ENCODE measurements at regions not wholly inside any gene's neighbourhood (a gene's known extent, or its start where the extent isn't known, plus 50 kb on each side); places are given as distances from the start of the nearest gene placed in this dataset.

DNA sequence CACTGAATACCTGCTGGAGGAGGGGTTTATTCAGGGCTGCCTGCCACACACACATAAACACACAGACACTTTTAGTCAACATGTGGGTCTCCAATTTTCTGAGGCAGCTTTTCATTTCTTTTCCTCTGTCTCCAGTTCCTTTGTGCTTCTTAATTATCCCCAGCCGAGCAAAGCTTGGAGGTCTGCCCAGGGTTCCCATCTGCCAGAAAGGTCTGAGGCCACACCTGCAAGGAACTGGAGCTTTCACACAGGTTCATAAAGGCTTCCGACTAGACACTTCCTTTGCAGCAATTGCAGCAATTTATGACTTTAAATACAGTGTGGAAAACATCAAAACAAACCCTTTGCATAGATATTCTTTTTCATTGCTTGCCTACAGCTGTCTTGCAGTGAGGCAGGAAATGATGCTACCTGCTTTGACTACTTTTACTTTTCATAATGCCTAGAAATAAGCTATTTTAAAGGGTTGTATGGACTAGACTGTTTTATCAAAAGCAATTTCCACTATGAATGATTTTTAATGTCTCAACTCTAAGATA is 1318.9 kb downstream of the AACS start:
- DNase-seq (ENCODE audit: low read depth), result no peak

GRCh38 chr12:126385785-126386184 is 1320.5 kb downstream of the AACS start:
- no peak for DNase-seq (ENCODE audit: low read depth)

GRCh38 chr12:126389220-126389841 is 1324.1 kb downstream of the AACS start:
- no peak for DNase-seq (ENCODE audit: low read depth)

- no peak for DNase-seq (ENCODE audit: low read depth)
Observed at GRCh38 chr12:126389961-126390360, 1324.7 kb downstream of the AACS start.

GRCh38 chr12:126390969-126391566 is 1325.8 kb downstream of the AACS start:
- no peak for DNase-seq (ENCODE audit: low read depth)

DNA sequence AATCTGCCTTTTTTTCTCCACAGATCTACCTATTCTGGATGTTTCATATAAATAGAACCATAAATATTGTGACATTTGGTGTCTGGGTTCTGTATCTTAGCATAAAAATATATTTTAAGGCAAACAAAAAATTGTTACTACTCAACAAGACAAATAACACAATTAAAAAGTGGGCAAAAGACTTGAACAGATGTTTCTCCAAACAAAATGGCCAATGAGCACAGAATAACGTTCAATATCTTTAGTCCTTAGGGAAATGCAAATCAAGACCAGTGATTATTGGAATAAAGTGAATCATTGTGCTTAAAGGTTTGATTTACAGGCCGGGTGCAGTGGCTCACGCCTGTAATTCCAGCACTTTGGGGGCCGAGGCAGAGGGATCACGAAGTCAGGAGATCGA is 1331.3 kb downstream of the AACS start:
- no peak for DNase-seq (ENCODE audit: low read depth)

DNA sequence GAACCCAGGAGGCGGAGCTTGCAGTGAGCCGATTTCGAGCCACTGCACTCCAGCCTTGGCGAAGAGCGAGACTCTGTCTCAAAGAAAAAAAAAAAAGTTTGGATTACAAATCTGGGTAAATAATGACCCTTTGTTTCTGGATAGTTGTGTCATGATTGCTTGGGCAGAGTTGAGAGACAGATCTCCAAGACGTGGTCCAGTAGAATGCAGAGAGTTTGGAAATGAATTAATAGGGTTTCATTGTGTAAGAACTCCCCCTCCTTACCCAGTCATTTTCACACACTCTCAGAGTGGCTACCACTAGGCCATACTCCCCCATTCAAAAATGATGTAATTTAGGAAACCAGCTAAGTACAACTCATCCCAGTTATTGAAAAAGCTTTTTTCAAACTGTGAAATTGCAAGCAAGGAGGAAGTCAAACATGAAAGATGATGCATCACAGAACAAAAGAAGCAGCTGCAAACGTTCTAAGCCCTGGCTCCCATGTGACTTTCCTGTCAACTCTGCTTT is 1331.9 kb downstream of the AACS start:
- DNase-seq (ENCODE audit: low read depth), result no peak

DNA sequence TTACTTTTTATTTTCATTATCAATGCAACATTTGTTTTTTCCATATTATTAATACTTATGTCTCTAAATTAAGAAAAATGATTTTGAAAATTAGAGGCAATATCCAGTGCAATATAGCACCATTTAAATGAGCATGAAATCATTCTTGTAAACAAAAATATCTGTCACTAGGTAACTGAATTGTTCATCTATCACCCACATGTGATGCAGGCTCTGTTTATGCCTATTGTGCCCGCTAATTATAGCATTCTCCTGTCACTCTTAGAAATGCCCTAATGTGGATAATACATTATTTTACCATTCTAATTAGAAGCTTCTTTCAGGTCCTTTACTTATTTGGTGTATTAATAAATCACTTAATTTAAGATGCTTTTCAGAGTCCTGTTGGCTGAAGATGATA is 1332.4 kb downstream of the AACS start:
- DNase-seq (ENCODE audit: low read depth), result no peak

DNA sequence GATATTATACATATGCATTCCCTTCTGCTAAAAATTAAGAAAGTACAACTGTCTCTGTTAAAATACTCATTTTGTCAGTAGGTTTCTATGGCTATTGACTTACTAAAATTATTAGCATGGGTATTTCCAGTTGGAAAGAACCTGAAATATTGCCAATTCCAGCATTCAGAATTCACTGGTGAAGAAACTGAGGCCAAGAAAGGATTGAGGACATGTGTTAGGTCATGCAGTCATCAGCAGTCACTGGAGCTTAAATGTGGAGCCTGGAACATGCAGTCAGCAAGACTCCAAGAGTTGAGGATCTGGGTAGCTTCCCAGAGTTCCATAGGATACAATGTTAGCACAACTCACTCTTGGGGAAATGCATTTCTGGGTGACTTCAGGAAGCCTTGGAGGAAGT is 1335.6 kb downstream of the AACS start:
- DNase-seq (ENCODE audit: low read depth), result no peak

DNA sequence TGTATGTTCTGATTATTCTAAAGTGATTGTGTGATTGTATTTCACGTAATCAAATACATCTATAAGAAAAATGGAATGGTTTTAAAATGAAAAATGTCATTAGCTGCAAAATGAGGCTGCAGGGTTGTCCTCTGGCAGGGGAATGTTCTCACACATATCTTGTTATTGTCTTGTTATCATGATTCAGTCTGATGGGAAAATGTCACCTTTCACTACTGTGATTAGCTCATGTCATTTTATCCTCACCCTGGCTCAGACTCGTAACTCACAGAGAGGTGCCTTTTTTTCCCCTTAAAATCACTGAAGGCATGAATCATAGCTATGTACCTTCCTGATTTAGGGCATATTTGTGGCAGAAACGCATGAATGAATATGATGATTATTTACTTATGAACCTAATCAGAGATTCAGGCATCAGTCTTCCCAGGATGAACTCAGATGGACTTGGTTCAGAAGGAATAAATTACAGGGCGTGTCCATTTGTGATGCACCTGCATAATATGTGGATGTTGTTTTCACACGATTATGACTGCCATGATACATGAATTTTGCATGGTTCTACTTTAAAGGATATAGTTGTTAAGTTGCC is 1339.2 kb downstream of the AACS start:
- no peak for DNase-seq (ENCODE audit: low read depth)

DNA sequence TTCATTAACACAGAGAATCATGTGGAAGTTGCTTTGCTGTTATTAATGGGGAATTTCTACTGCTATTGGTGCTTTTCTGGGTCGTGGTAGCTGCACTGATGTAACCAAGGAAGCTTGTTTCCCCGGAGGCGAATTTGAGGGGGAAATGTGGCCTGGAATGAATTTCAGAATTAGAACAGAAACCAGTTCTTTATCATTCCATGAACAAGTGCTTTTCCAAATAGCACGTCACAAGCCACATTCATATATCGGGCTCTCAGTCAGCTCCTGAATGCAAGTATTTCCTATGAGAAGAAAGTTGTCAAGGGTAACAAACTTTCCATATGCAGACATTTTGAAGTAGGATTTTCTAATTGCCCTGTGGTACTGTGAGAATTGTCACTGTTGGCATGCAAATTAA is 1353.2 kb downstream of the AACS start:
- DNase-seq (ENCODE audit: low read depth), result no peak

- DNase-seq (ENCODE audit: low read depth), result no peak
Observed at GRCh38 chr12:126419131-126419530, 1353.9 kb downstream of the AACS start.

GRCh38 chr12:126424696-126425095 is 1359.5 kb downstream of the AACS start:
- no peak for DNase-seq (ENCODE audit: low read depth)

GRCh38 chr12:126425264-126425663 is 1360.0 kb downstream of the AACS start:
- no peak for DNase-seq (ENCODE audit: low read depth)

DNA sequence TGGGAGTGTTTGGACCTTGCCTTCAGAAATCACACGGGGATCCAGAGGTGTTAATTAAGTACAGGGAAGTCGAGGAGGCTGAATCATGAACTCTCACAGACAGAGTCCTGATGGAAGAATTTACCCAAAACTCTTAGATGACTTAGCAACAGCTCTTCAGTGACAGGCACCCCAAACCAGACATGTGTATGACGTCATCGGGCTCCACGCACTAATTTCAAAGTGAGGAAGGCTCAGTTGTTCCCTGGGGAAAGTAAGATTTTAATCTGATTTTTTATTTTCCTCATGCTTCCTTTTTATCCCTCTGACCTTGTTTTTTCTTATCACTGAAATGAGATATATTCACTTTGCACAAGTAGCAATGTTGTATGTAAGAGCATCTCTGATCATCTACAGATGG is 1363.5 kb downstream of the AACS start:
- DNase-seq (ENCODE audit: low read depth), result no peak

DNA sequence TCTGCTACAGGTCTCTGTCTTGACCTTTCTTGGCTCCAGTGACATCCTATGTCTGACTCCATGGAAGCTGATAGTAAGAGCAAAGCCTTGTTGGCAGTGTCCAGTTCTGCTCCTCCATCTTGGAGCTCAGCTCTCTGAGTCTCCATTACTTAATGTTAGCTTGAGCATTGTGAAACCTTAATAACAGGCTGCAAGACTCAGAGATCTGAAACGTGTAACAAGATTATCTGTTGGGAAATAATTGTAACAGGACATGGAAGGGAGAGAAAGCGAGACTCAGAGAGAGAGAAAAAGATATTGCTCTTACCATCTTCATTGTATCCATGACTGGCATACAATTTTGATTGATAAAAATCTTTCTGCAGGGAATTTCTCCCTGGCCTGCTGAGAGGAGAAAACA is 1365.7 kb downstream of the AACS start:
- DNase-seq (ENCODE audit: low read depth), result no peak

DNA sequence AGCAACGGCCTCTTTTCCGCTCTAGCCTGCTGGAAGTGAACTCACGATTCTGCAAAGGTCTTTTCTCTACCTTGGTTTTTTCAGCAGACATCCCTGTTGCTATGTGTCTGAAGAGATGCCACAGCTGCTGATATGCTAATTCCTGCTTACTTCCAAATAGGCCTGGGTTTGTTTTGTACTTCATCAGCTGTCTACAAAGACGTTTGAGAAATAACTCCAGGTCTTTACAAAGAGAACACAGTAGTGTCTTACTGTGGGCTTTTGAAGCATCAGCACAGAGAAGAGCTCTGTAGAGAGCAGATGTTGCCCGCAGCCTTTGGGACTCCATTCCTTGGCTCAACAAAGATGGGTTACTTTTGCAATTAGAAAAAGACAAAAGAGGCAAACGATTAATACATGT is 1366.5 kb downstream of the AACS start:
- DNase-seq (ENCODE audit: low read depth), result no peak

- no peak for DNase-seq (ENCODE audit: low read depth)
Observed at GRCh38 chr12:126432780-126433179, 1367.5 kb downstream of the AACS start.

- no peak for DNase-seq (ENCODE audit: low read depth)
Observed at GRCh38 chr12:126434412-126434985, 1369.3 kb downstream of the AACS start.

GRCh38 chr12:126436041-126436440 is 1370.8 kb downstream of the AACS start:
- no peak for DNase-seq (ENCODE audit: low read depth)

- no peak for DNase-seq (ENCODE audit: low read depth)
Observed at GRCh38 chr12:126437934-126438333, 1372.7 kb downstream of the AACS start.

DNA sequence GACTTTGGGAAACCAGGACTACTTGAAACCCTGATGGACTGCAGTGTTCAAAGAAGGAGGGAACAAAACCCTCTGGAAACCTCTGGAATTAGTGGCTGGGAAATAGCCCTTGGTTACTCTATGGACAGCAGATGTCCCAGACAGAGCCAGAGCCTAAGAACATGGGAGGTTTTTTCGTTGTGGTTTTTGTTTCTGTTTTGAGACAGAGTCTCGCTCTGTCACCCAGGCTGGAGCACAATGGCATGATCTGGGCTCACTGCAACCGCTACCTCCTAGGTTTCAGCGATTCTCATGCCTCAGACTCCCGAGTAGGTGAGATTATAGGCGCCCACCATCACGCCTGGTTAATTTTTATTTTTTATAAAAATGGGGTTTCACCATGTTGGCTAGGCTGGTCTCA is 1378.7 kb downstream of the AACS start:
- no peak for DNase-seq (ENCODE audit: low read depth)

DNA sequence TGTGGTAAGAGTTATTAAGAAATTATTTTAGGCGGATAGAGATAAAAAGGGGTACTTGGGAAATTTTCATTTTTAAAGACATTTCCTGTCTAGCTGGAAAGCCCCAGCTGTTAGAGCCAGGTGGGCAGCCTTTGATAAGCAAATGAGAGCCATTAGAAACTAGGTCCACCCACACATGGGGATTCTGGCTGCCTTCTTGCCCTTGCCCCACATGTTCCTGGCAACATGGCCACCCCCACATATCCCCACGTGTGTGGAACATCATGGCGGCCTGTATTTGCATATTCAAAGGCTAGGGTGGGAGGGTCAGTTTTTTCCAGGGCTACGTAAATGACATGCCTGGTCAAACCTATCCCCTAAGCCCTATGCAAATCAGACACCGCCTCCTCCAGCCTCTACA is 1382.1 kb downstream of the AACS start:
- no peak for DNase-seq (ENCODE audit: low read depth)

Measured in activated T-cell treated with anti-CD3 and anti-CD28 coated beads for 1 hour (primary cell).